Epithelial cell of esophagus (primary cell): ENCODE measurements at regions not wholly inside any gene's neighbourhood (a gene's known extent, or its start where the extent isn't known, plus 50 kb on each side); places are given as distances from the start of the nearest gene placed in this dataset.

Experiments used
- DNase-seq: peaks from one replicate; pipeline ENCODE4 v3.0.0; 2010; ENCODE audit warnings: low read depth
- H3K4me3 ChIP-seq: 2 replicates; pipeline ENCODE4 v1.5.1; 2011; ENCODE audit warnings: mild to moderate bottlenecking, low read length, control low read depth
- TF ChIP-seq, protein P1 (sequence below): IDR thresholded peaks from 2 replicates; pipeline ENCODE4 v1.5.1; 2011; ENCODE audit warnings: low read depth, mild to moderate bottlenecking, low read length, control low read depth, inconsistent platforms; ENCODE audit not compliant: insufficient read depth; ENCODE audit errors: missing control alignments

DNA sequence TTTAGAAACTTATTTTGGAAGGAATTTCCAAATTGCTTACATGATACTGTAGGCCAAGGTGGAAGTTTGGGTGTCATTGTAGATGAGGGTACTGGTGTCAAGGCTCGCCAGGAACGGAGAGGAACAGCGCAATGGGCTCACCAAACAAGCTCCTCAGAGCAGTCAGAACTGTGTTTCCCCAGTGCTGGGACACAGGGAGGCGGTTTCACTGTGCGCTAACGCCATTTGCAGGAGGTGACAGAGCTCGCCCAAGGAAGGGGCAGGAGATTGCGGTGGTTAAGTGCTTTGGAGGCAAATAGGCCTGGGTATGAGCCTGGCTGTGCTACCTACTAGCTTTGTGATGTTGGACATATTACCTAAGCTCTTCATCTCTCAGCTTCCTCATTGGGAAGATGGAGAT, 57.3 kb downstream of the HHEX start:
- TF ChIP-seq, protein P1, sequence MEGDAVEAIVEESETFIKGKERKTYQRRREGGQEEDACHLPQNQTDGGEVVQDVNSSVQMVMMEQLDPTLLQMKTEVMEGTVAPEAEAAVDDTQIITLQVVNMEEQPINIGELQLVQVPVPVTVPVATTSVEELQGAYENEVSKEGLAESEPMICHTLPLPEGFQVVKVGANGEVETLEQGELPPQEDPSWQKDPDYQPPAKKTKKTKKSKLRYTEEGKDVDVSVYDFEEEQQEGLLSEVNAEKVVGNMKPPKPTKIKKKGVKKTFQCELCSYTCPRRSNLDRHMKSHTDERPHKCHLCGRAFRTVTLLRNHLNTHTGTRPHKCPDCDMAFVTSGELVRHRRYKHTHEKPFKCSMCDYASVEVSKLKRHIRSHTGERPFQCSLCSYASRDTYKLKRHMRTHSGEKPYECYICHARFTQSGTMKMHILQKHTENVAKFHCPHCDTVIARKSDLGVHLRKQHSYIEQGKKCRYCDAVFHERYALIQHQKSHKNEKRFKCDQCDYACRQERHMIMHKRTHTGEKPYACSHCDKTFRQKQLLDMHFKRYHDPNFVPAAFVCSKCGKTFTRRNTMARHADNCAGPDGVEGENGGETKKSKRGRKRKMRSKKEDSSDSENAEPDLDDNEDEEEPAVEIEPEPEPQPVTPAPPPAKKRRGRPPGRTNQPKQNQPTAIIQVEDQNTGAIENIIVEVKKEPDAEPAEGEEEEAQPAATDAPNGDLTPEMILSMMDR: no peak
- H3K4me3 ChIP-seq: no peak overlapping the region
- DNase-seq: no peak

DNA sequence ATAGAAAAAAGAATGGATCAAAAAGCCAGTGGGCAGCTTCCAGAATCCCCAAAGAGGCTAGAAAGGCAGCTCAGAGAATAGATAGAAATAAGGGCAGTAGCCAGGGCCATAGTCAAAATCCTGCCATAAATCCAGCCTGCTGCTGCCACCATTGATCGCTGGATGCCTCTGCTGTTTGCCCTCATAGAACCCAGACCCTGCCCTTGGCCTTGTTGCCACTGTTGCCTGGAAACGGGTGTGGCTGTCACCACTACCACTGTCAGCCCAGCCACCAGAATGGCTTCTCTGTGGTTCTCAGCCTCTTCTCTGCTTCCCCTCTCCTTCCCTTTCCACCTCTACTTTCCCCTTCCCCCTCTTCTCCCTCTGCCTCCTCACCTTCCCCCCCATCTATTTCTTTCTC, 57.8 kb downstream of the HHEX start:
- no peak for DNase-seq
- TF ChIP-seq, protein P1: no peak

GRCh38 chr10:92750791-92751533, 61.2 kb downstream of the HHEX start:
- TF ChIP-seq, protein P1: no peak
- no peak overlapping the region for H3K4me3 ChIP-seq
- DNase-seq: no peak

More for the DNA sequence above, 57.8 kb downstream of the HHEX start:
- no peak overlapping the region for H3K4me3 ChIP-seq

GRCh38 chr10:92751534-92751811, 61.7 kb downstream of the HHEX start:
- TF ChIP-seq, protein P1: no peak
- no peak overlapping the region for H3K4me3 ChIP-seq
- DNase-seq: no peak

- DNase-seq: no peak
- no peak overlapping the region for H3K4me3 ChIP-seq
- TF ChIP-seq, protein P1: no peak
Observed at GRCh38 chr10:92751827-92752226, 62.1 kb downstream of the HHEX start.

GRCh38 chr10:92753865-92754264, 64.1 kb downstream of the HHEX start:
- no peak for DNase-seq
- H3K4me3 ChIP-seq: no peak overlapping the region
- TF ChIP-seq, protein P1: no peak

DNA sequence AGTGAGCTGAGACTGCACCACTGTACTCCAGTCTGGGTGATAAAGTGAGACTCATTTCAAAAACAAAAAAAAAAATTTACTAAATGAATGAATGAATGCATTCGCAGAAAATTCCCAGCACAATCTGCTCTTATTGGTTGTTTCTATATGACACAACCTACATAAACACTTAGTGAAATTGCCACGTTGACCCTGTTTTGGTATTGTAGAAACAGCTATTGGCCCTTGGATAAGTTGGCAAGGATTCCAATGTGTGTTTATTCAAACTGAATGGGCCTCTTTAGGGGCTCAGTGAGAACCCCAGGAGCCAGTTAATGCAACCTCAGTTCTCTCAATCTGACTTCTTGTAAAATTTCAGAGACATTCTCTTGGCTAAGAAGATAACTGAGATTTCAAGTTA, 66.0 kb downstream of the HHEX start:
- TF ChIP-seq, protein P1: no peak
- DNase-seq: no peak
- H3K4me3 ChIP-seq: no peak overlapping the region
